GM12865 (cell line): ENCODE measurements at regions not wholly inside any gene's neighbourhood (a gene's known extent, or its start where the extent isn't known, plus 50 kb on each side); places are given as distances from the start of the nearest gene placed in this dataset.

Experiments used
- DNase-seq: peaks from one replicate; pipeline ENCODE4 v3.0.0; 2010; ENCODE audit warnings: low read depth
- H3K4me3 ChIP-seq: 2 replicates; pipeline ENCODE4 v1.5.1; 2011; ENCODE audit warnings: mild to moderate bottlenecking, low read depth, low read length, control low read depth
- TF ChIP-seq, protein P1 (sequence below): IDR thresholded peaks from 2 replicates; pipeline ENCODE4 v1.5.1; 2011; ENCODE audit warnings: low read length, control low read depth, low read depth, inconsistent platforms; ENCODE audit not compliant: insufficient read depth; ENCODE audit errors: missing control alignments

DNA sequence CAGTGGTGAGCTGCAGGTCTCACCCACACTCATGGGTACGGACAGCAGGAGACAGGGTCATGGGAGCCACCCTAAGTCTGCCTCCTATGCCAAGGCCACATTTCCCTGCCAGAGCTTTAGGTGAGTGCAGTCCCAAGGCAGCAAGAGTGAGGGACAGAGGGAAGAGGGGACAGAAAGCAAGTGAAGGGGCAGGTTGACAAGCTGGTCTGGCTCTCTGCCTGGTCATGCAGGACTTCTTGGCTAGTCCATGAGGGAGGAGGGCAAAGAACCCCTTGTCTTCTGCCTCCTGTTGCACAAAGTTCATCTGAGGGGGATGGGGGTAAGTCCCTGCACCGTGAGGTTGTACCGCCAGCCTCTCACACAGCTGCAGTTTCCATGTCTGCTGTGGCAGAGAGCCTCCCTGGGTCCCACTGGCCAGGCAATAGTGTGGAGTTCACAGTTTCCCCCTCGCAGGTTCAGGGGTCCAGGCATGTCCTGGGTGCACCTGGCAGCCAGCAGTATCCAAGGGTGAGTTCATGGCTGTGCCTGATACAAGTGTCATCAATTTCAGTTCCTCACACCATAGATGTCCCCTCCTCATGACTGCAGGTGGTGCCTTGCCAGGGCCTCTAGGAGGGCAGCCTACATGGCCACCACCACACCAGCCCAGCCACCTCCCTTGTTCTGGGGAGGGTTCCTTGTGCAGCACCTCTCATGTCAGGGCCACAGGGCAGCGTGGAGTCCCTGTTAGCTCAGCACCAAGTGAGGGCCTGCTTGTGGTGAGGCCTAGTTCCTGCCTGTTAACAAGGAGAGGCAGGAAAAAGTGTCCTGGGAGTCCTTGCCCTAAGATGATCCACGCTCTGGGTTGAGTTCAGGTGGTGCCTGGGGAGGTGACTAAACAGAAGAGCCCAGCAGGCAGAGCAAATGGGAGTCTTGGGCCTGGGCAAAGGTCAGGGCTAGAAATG, 72.5 kb downstream of the ADRA2C start:
- no peak for DNase-seq
- no peak overlapping the region for H3K4me3 ChIP-seq
- TF ChIP-seq, protein P1, sequence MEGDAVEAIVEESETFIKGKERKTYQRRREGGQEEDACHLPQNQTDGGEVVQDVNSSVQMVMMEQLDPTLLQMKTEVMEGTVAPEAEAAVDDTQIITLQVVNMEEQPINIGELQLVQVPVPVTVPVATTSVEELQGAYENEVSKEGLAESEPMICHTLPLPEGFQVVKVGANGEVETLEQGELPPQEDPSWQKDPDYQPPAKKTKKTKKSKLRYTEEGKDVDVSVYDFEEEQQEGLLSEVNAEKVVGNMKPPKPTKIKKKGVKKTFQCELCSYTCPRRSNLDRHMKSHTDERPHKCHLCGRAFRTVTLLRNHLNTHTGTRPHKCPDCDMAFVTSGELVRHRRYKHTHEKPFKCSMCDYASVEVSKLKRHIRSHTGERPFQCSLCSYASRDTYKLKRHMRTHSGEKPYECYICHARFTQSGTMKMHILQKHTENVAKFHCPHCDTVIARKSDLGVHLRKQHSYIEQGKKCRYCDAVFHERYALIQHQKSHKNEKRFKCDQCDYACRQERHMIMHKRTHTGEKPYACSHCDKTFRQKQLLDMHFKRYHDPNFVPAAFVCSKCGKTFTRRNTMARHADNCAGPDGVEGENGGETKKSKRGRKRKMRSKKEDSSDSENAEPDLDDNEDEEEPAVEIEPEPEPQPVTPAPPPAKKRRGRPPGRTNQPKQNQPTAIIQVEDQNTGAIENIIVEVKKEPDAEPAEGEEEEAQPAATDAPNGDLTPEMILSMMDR = no peak

DNA sequence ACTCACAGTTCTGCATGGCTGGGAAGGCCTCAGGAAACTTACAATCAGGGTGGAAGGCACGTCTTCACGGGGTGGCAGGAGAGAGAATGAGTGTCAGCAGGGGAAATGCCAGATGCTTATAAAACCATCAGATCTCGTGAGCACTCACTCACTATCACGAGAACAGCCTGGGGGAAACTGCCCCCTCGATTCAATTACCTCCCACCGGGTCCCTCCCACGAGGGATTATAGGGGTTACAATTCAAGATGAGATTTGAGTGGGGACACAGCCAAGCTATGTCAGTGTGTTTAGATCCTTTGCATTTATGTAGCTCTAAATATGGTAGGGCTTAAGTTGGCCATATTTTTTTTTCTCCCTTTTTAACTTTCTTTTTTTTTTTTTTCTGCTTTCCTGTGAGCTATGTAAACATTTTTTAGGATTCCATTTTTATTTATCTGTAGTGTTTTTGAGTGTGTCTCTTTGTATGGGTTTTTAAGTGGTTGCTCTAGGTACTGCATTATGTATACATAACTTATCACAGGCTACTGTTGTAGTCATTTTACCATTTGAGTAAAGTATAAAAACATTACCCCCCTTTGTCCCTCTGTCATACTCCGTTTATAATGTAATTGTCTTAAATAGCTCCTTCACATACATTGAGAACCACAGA, 79.0 kb downstream of the ADRA2C start:
- TF ChIP-seq, protein P1 = no peak
- no peak overlapping the region for H3K4me3 ChIP-seq
- no peak for DNase-seq

DNA sequence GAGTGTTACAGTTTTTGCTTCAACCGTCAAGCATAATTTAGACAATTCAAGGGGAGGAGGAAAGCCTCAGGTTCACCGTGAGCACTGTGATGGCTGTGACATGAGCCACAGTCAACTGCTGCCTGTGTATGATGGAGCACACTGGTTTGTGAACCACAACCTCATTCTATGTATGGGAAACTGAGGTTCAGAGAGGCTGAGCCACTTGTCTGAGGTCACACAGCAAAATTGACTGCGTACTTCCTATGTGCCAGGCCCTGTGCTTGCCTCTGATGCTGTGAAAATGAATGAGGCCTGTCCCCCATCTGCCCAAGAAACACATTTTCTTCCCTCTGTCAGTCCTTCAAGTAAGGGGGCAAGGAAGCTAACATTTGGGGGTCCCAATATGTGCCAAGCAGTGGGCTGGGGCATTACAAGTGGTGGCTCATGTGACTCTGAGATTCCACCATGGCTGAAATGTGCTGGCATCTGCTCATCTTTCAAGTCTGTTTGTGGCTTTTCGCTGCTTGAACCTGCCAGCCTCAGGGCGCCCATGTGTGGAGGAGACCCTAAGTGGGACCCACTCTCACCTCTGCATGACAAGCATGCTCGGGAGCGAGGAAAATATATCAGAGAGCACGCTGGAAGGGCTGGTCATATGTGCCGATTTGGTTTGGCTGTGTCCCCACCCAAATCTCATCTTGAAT, 79.7 kb downstream of the ADRA2C start:
- H3K4me3 ChIP-seq = no peak overlapping the region
- TF ChIP-seq, protein P1 = no peak
- no peak for DNase-seq

DNA sequence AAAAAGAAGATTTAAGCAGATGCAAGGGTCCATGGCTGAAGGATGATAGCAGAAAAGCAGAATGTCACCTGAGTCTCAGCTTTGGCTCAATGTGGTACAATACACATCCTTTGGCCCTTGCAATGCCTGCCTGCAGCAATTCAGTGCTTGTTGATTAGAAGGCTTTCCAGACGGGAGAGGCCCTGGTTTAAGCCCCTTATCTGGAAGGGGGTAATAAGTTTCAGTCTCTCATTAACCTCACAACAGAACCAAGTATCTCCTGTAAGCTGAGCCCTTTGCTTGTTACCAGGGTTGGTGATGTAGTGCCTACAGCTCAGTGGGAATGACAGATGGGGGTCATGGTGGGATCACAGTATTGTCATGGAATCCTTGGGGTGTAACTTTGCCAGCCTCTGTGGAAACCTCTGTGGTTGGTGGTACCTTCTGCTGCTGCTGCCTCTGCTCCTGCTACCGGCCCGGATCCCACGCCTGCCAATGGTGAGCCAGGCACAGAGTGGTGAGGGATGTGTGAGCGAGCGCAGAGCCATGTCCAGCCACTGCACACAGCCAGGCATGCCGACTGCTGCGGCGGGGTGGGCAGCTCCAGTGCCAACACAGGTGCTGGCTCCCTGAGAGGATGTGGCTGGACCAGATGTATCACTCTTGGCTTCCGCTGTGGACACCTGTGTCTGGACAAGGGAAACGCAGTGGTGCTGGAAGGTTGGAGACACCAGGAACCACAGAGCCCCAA, 81.2 kb downstream of the ADRA2C start:
- TF ChIP-seq, protein P1 = no peak
- no peak overlapping the region for H3K4me3 ChIP-seq
- no peak for DNase-seq

DNA sequence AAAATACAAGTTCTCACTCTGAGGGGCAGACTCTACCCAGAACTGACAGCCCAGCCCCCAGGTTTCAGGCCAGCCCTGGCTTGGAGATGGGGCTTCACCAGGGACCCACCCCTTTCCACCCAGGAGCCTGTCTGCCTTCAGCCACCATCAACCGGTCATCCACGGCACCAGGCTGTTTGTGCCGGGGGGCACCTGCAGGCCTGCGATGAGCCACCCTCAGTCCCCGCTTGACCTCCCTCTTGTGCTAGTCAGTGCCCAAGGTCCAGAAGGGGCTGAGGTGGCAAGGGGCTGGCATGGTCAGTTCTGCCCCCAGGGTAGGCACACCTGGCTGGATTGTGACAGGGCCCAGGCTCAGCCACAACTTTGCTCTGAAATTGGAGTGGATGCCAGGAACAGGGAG, 82.1 kb downstream of the ADRA2C start:
- no peak for DNase-seq
- no peak overlapping the region for H3K4me3 ChIP-seq
- TF ChIP-seq, protein P1 = no peak

DNA sequence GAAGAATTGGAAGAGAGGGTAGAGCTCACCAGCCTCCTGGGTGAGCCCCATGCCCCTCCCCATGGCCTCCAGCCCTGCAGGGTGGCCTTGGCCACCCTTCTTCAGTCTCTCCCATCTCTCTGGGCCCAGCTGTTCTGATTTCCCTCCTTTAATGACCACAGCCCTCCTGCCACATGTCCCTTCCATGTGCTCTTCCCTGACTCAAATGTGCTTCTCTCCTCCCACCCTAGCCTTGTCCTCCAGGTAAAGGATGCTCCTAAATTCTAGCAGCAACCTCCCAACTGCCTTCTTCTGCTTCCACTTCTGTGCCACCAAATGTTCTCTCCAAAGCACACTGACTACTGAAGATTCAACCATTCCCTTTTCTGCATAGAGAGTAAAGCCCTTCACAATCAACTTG, 83.0 kb downstream of the ADRA2C start:
- DNase-seq = no peak
- no peak overlapping the region for H3K4me3 ChIP-seq
- TF ChIP-seq, protein P1 = no peak
